PFSK-1 (cell line): ENCODE measurements at regions not wholly inside any gene's neighbourhood (a gene's known extent, or its start where the extent isn't known, plus 50 kb on each side); places are given as distances from the start of the nearest gene placed in this dataset.

ENCODE experiments used
- POLR2AphosphoS5 ChIP-seq: IDR thresholded peaks from 2 replicates; pipeline ENCODE4 v1.6.1; 2012; ENCODE audit warnings: low read depth, mild to moderate bottlenecking, control low read depth, low read length, moderate library complexity
- REST ChIP-seq, 2 experiments: IDR thresholded peaks; 2 replicates each; pipeline versions ENCODE4 v1.6.1 to v1.8.0; 2011 to 2012; ENCODE audit warnings: low read depth in 2 of 2, low read length in 2 of 2, control low read depth in 1 of 2, inconsistent platforms in 1 of 2, mild to moderate bottlenecking in 1 of 2, moderate library complexity in 1 of 2; ENCODE audit not compliant: insufficient read depth in 1 of 2
- SIN3A ChIP-seq: IDR thresholded peaks from 2 replicates; pipeline ENCODE4 v1.6.1; 2012; ENCODE audit warnings: mild to moderate bottlenecking, low read length, moderate library complexity, borderline replicate concordance; ENCODE audit not compliant: insufficient read depth

DNA sequence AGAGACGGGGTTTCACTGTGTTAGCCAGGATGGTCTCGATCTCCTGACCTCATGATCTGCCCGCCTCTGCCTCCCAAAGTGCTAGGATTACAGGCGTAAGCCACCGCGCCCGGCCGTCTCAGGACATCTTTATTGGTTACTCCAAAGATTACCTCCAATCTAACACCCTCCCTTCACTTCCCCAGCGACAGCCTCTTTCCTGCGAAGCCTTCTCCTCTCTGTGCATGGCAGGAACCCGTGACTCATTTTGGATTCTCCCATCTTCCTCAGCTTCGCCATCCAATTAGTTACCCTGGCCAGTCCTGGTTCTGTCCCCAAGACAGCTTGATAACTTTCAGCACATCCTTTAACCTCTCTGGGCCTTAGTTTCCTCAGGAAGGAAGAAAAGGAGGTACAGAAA, 51.3 kb upstream of the TOX2 start:
- TF ChIP-seq POLR2AphosphoS5 (no peak), SIN3A (no peak), REST (IDR thresholded peaks at IDR 0.05; ENCODE audit: insufficient read depth in 1 of 2, low read depth in 2 of 2, low read length in 2 of 2) (no peak)
